ENCODE measurements at regions not wholly inside any gene's neighbourhood (a gene's known extent, or its start where the extent isn't known, plus 50 kb on each side); places are given as distances from the start of the nearest gene placed in this dataset.

DNA sequence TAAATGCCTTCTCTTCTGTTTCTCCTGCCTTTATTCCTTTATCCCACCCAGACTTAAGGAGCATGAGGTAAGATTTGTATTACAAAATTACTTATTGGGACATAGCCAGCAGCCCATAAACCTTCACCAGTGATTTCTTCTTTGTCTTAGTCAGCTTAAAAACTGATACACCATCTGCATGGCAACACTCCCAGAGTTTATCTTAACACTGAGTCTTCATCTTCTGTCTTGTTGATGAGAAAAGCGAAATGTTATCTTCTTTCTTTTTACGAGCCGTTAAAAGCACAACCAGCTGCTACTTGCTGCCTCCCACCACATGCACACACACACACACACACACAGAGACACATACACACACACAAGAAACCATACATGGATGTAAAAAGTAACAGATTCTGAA, 116.7 kb downstream of the VCY start:
- H2AFZ ChIP-seq (ENCODE audit: low read depth, low read length): no peak overlapping the region
- no peak overlapping the region for H2BK15ac ChIP-seq (ENCODE audit: low read depth, poor library complexity, severe bottlenecking)
- H3K4me1 ChIP-seq (ENCODE audit: control insufficient read depth, insufficient read depth, low read depth, low read length): no peaks in the 10 kb centered on the region
- H3K36me3 ChIP-seq (ENCODE audit: control insufficient read depth in 1 of 2, insufficient read depth in 2 of 2, low read depth in 1 of 2, low read length in 2 of 2): no peaks in the 10 kb centered on the region
- H3K9me3 ChIP-seq (ENCODE audit: control insufficient read depth, low read length): no peaks in the 10 kb centered on the region
- H3K79me1 ChIP-seq (replicated peaks; ENCODE audit: low read length, poor library complexity, severe bottlenecking): no peaks in the 10 kb centered on the region
- DNase-seq: peak; percentile 20
- H2BK5ac ChIP-seq (ENCODE audit: low read depth, low read length, poor library complexity, severe bottlenecking): no peak overlapping the region
- no peak overlapping the region for H3K4me2 ChIP-seq (ENCODE audit: low read length, poor library complexity, severe bottlenecking)
- H3K18ac ChIP-seq (ENCODE audit: low read depth in 1 of 2, low read length in 2 of 2): no peak overlapping the region
- H3K27ac ChIP-seq (ENCODE audit: low read length, poor library complexity, severe bottlenecking): no peak overlapping the region
- no peak overlapping the region for H4K91ac ChIP-seq (ENCODE audit: low read length)
- no peak overlapping the region for H2BK12ac ChIP-seq (ENCODE audit: low read length in 2 of 2)
- no peak overlapping the region for H3K14ac ChIP-seq (ENCODE audit: low read length in 2 of 2)
- no peak overlapping the region for H3K9ac ChIP-seq (ENCODE audit: low read length)
- no CpG with 5 or more reads among the region's 3 CpGs for WGBS
- H2AK5ac ChIP-seq (ENCODE audit: low read length, severe bottlenecking): no peak overlapping the region
- H3K4me3 ChIP-seq (ENCODE audit: insufficient read depth in 1 of 2, low read depth in 1 of 2, low read length in 2 of 2): no peak overlapping the region
- H2BK120ac ChIP-seq (ENCODE audit: low read depth, low read length): no peak overlapping the region
- no peak overlapping the region for H3K23ac ChIP-seq (ENCODE audit: low read length in 2 of 2)
- no peak overlapping the region for H4K8ac ChIP-seq (ENCODE audit: low read length)
- no peak overlapping the region for H3K4ac ChIP-seq (ENCODE audit: low read depth in 1 of 2, low read length in 2 of 2)
- H3K27me3 ChIP-seq (ENCODE audit: control insufficient read depth in 1 of 2, insufficient read depth in 1 of 2, low read length in 2 of 2): no peaks in the 10 kb centered on the region

DNA sequence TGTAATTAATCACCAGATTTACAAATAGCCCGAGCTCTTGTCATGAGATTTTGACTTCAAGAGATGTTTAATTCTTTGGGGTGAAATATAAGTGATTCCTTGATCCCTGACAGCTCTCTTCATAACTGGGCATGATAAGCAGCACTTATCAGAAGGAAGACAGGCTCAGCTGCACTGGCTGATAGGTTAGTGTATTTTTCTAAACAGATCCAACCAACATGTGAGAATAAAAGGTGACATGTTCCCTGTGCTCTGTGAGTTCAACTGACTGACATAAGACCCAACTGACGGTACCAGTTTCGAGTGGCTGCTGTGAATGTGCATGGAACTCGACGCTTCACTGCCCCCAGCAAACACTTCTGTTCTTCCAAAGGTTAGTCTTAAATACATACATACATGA, 114.8 kb downstream of the VCY start:
- H3K79me1 ChIP-seq (replicated peaks; ENCODE audit: low read length, poor library complexity, severe bottlenecking): no peaks in the 10 kb centered on the region
- no peak overlapping the region for H2BK120ac ChIP-seq (ENCODE audit: low read depth, low read length)
- no peaks in the 10 kb centered on the region for H3K36me3 ChIP-seq (ENCODE audit: control insufficient read depth in 1 of 2, insufficient read depth in 2 of 2, low read depth in 1 of 2, low read length in 2 of 2)
- no peak overlapping the region for H3K4ac ChIP-seq (ENCODE audit: low read depth in 1 of 2, low read length in 2 of 2)
- no peak overlapping the region for H2BK12ac ChIP-seq (ENCODE audit: low read length in 2 of 2)
- no peak overlapping the region for H3K18ac ChIP-seq (ENCODE audit: low read depth in 1 of 2, low read length in 2 of 2)
- no peaks in the 10 kb centered on the region for H3K27me3 ChIP-seq (ENCODE audit: control insufficient read depth in 1 of 2, insufficient read depth in 1 of 2, low read length in 2 of 2)
- H3K4me1 ChIP-seq (ENCODE audit: control insufficient read depth, insufficient read depth, low read depth, low read length): no peaks in the 10 kb centered on the region
- no peak overlapping the region for H3K4me3 ChIP-seq (ENCODE audit: insufficient read depth in 1 of 2, low read depth in 1 of 2, low read length in 2 of 2)
- no peak overlapping the region for H2BK15ac ChIP-seq (ENCODE audit: low read depth, poor library complexity, severe bottlenecking)
- H2AFZ ChIP-seq (ENCODE audit: low read depth, low read length): no peak overlapping the region
- H2AK5ac ChIP-seq (ENCODE audit: low read length, severe bottlenecking): no peak overlapping the region
- H3K4me2 ChIP-seq (ENCODE audit: low read length, poor library complexity, severe bottlenecking): no peak overlapping the region
- DNase-seq: no peak
- H3K23ac ChIP-seq (ENCODE audit: low read length in 2 of 2): no peak overlapping the region
- no peak overlapping the region for H3K27ac ChIP-seq (ENCODE audit: low read length, poor library complexity, severe bottlenecking)
- no peak overlapping the region for H2BK5ac ChIP-seq (ENCODE audit: low read depth, low read length, poor library complexity, severe bottlenecking)
- no peak overlapping the region for H3K14ac ChIP-seq (ENCODE audit: low read length in 2 of 2)
- no peak overlapping the region for H4K8ac ChIP-seq (ENCODE audit: low read length)
- H4K91ac ChIP-seq (ENCODE audit: low read length): no peak overlapping the region
- 80% methylated on average over 5 of the region's 5 CpGs for WGBS
- no peaks in the 10 kb centered on the region for H3K9me3 ChIP-seq (ENCODE audit: control insufficient read depth, low read length)
- H3K9ac ChIP-seq (ENCODE audit: low read length): no peak overlapping the region

DNA sequence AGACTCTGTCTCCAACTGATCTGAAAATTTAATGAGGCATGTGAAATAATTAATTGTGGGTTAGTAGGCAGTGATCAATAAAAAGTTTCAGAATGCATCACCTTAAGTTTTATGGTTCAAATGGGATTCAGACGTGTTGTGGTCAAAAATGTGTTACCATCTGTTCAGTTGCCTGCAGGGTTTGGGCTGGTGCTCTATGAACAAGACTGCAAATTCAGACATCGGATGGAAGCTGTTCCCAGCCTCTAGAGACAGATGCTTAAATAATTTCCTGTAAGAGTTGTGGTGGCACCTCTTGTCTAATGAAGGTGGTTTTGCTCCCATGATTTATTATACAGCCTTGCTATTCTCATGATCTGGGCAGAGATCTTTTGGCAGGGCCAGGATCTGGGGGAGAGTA, 113.6 kb downstream of the VCY start:
- Histone ChIP-seq H2BK12ac (ENCODE audit: low read length in 2 of 2) (no peak overlapping the region), H3K14ac (ENCODE audit: low read length in 2 of 2) (no peak overlapping the region), H3K4ac (ENCODE audit: low read depth in 1 of 2, low read length in 2 of 2) (no peak overlapping the region), H3K27me3 (ENCODE audit: control insufficient read depth in 1 of 2, insufficient read depth in 1 of 2, low read length in 2 of 2) (no peaks in the 10 kb centered on the region), H4K91ac (ENCODE audit: low read length) (no peak overlapping the region), H3K4me1 (ENCODE audit: control insufficient read depth, insufficient read depth, low read depth, low read length) (no peaks in the 10 kb centered on the region), H3K79me1 (replicated peaks; ENCODE audit: low read length, poor library complexity, severe bottlenecking) (no peaks in the 10 kb centered on the region), H3K4me2 (ENCODE audit: low read length, poor library complexity, severe bottlenecking) (no peak overlapping the region), H3K27ac (ENCODE audit: low read length, poor library complexity, severe bottlenecking) (no peak overlapping the region), H2AFZ (ENCODE audit: low read depth, low read length) (no peak overlapping the region), H3K4me3 (ENCODE audit: insufficient read depth in 1 of 2, low read depth in 1 of 2, low read length in 2 of 2) (no peak overlapping the region), H2AK5ac (ENCODE audit: low read length, severe bottlenecking) (no peak overlapping the region), H2BK15ac (ENCODE audit: low read depth, poor library complexity, severe bottlenecking) (no peak overlapping the region), H3K9ac (ENCODE audit: low read length) (no peak overlapping the region), H3K36me3 (ENCODE audit: control insufficient read depth in 1 of 2, insufficient read depth in 2 of 2, low read depth in 1 of 2, low read length in 2 of 2) (no peaks in the 10 kb centered on the region), H2BK120ac (ENCODE audit: low read depth, low read length) (no peak overlapping the region), H2BK5ac (ENCODE audit: low read depth, low read length, poor library complexity, severe bottlenecking) (no peak overlapping the region), H3K18ac (ENCODE audit: low read depth in 1 of 2, low read length in 2 of 2) (no peak overlapping the region), H4K8ac (ENCODE audit: low read length) (no peak overlapping the region), H3K9me3 (ENCODE audit: control insufficient read depth, low read length) (no peaks in the 10 kb centered on the region), H3K23ac (ENCODE audit: low read length in 2 of 2) (no peak overlapping the region)
- DNase-seq: no peak
- 42% methylated on average over 2 of the region's 2 CpGs for WGBS

DNA sequence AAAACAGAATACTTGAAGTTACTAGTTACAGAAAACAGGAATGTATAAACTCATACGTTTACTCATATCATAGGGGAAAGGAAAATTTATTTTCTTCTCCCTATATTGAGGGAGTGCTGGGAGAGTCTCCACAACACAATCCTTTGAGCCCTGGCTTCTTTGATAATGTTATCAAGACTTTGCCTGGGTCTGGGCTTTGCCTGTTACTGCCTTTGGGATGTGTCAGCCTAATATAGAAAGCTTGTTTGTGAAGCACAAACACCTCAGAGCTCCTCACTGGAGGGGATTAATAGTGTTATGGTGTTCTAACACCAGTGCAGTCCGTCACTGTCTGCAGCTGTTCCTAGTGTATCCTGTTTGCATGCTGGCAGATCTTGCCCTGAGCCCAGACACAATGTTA, 107.8 kb downstream of the VCY start:
- H3K4me3 ChIP-seq (ENCODE audit: insufficient read depth in 1 of 2, low read depth in 1 of 2, low read length in 2 of 2): no peak overlapping the region
- no peaks in the 10 kb centered on the region for H3K4me1 ChIP-seq (ENCODE audit: control insufficient read depth, insufficient read depth, low read depth, low read length)
- no peaks in the 10 kb centered on the region for H3K36me3 ChIP-seq (ENCODE audit: control insufficient read depth in 1 of 2, insufficient read depth in 2 of 2, low read depth in 1 of 2, low read length in 2 of 2)
- H4K91ac ChIP-seq (ENCODE audit: low read length): no peak overlapping the region
- no peak overlapping the region for H2BK5ac ChIP-seq (ENCODE audit: low read depth, low read length, poor library complexity, severe bottlenecking)
- no peak overlapping the region for H3K9ac ChIP-seq (ENCODE audit: low read length)
- no peak overlapping the region for H3K18ac ChIP-seq (ENCODE audit: low read depth in 1 of 2, low read length in 2 of 2)
- WGBS: 20% methylated on average over 1 of the region's 2 CpGs
- no peak overlapping the region for H2BK120ac ChIP-seq (ENCODE audit: low read depth, low read length)
- no peaks in the 10 kb centered on the region for H3K27me3 ChIP-seq (ENCODE audit: control insufficient read depth in 1 of 2, insufficient read depth in 1 of 2, low read length in 2 of 2)
- no peak overlapping the region for H2BK15ac ChIP-seq (ENCODE audit: low read depth, poor library complexity, severe bottlenecking)
- H3K27ac ChIP-seq (ENCODE audit: low read length, poor library complexity, severe bottlenecking): no peak overlapping the region
- DNase-seq: no peak
- H3K79me1 ChIP-seq (replicated peaks; ENCODE audit: low read length, poor library complexity, severe bottlenecking): no peaks in the 10 kb centered on the region
- H3K4me2 ChIP-seq (ENCODE audit: low read length, poor library complexity, severe bottlenecking): no peak overlapping the region
- H3K4ac ChIP-seq (ENCODE audit: low read depth in 1 of 2, low read length in 2 of 2): no peak overlapping the region
- H3K14ac ChIP-seq (ENCODE audit: low read length in 2 of 2): no peak overlapping the region
- no peak overlapping the region for H3K23ac ChIP-seq (ENCODE audit: low read length in 2 of 2)
- no peaks in the 10 kb centered on the region for H3K9me3 ChIP-seq (ENCODE audit: control insufficient read depth, low read length)
- H2BK12ac ChIP-seq (ENCODE audit: low read length in 2 of 2): no peak overlapping the region
- H4K8ac ChIP-seq (ENCODE audit: low read length): no peak overlapping the region
- H2AK5ac ChIP-seq (ENCODE audit: low read length, severe bottlenecking): no peak overlapping the region
- no peak overlapping the region for H2AFZ ChIP-seq (ENCODE audit: low read depth, low read length)
